ENCODE measurements at regions not wholly inside any gene's neighbourhood (a gene's known extent, or its start where the extent isn't known, plus 50 kb on each side); places are given as distances from the start of the nearest gene placed in this dataset.

DNA sequence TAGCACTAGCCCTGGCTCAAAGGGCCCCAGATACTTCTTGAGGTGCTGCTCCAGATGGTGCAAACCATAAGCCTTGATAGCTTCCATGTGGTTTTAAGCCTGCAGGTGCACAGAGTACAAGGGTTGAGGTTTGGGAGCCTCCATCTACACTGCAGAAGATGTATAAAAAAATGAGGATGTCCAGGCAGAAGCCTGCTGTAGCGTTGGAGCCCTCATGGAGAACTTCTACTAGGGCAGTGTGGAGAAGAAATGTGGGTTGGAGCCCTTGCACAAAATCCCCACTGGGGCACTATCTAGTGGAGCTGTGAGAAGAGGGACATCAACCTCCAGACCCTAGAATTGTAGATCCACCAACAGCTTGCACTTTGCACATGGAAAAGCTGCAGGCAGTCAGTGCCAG is 231.9 kb downstream of the CHIC2 start:
- TF ChIP-seq CTCF (IDR thresholded peaks at IDR 0.05), result no peak
- no peak overlapping the region for H3K4me3 Mint-ChIP-seq
- no peak overlapping the region for H3K4me3 ChIP-seq (replicated peaks in 1 of 3; ENCODE audit: low read depth in 2 of 3, low read length in 3 of 3)
- H3K4me2 ChIP-seq (replicated peaks; ENCODE audit: extremely low read depth, low read length, poor library complexity, severe bottlenecking), result no peak overlapping the region
- H3K9me3 Mint-ChIP-seq, result peaks cover 27 to 61% (median 50%) of the 10 kb centered on the region in 7 donors
- intact Hi-C loops (cut with micrococcal nuclease), result no loop called here
- no peak overlapping the region for H2AFZ ChIP-seq (ENCODE audit: insufficient read depth, low read depth, low read length, poor library complexity, severe bottlenecking)
- no peak overlapping the region for H3K9ac ChIP-seq (ENCODE audit: insufficient read depth, low read length, poor library complexity, severe bottlenecking)
- WGBS (ENCODE audit: insufficient coverage), result no CpG with 5 or more reads among the region's 1 CpG
- H3K79me2 ChIP-seq (ENCODE audit: insufficient read depth, low read length), result no peaks in the 10 kb centered on the region
- H3K27ac Mint-ChIP-seq, result no peak overlapping the region
- DNase-seq, result no peak
- no peaks in the 10 kb centered on the region for H3K27me3 ChIP-seq (ENCODE audit: control insufficient read depth in 2 of 2, insufficient read depth in 2 of 2, low read length in 2 of 2)
- peaks cover 37 to 43% of the 10 kb centered on the region in 2 donors for H3K9me3 ChIP-seq (replicated peaks in 1 of 2; ENCODE audit: control insufficient read depth in 1 of 2, insufficient read depth in 1 of 2, low read length in 2 of 2)
- no peaks in the 10 kb centered on the region for H3K4me1 ChIP-seq (ENCODE audit: control insufficient read depth in 1 of 2, insufficient read depth in 2 of 2, low read length in 2 of 2)
- peaks cover 2 to 3% (median 2%) of the 10 kb centered on the region in 3 donors for H3K27me3 Mint-ChIP-seq (ENCODE audit: low read depth in 3 of 3)
- H4K20me1 ChIP-seq (ENCODE audit: insufficient read depth, low read length), result no peaks in the 10 kb centered on the region
- H3K27ac ChIP-seq (ENCODE audit: low read depth in 1 of 2, low read length in 2 of 2), result no peak overlapping the region
- no peaks in the 10 kb centered on the region for H3K36me3 Mint-ChIP-seq
- no peaks in the 10 kb centered on the region for H3K4me1 Mint-ChIP-seq
- H3K36me3 ChIP-seq (replicated peaks in 1 of 2; ENCODE audit: control insufficient read depth in 1 of 2, insufficient read depth in 2 of 2, low read length in 2 of 2), result no peaks in the 10 kb centered on the region

DNA sequence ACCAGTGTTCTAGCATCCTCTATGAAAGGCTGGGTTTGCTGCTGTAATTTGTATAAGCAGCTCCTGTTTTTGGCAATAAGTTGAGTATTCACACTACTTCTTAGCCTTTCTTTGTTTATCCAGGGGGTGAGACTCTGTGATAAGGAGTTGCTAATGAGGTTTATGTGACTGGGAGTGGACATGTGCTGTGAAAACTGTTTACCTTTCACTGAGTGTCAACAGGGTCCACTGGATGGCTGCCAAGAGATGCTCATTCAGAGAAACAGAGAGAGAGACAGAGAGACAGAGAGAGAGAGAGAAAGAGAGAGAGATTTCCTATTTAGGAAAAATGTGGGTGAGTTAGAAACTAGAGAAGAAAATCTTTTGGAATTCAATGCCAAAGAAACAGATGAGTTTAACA is 233.9 kb downstream of the CHIC2 start:
- no peak for TF ChIP-seq CTCF (IDR thresholded peaks at IDR 0.05)
- Mint-ChIP-seq H3K9me3 (peaks cover 31 to 61% (median 48%) of the 10 kb centered on the region in 7 donors), H3K4me1 (no peaks in the 10 kb centered on the region)

More for the DNA sequence above, 233.9 kb downstream of the CHIC2 start:
- Mint-ChIP-seq H3K27me3 (ENCODE audit: low read depth in 3 of 3) (peaks cover 0 to 2% (median 2%) of the 10 kb centered on the region in 3 donors), H3K36me3 (no peaks in the 10 kb centered on the region), H3K27ac (no peak overlapping the region), H3K4me3 (no peak overlapping the region)
- H3K4me1 ChIP-seq (ENCODE audit: control insufficient read depth in 1 of 2, insufficient read depth in 2 of 2, low read length in 2 of 2), result no peaks in the 10 kb centered on the region
- H3K27me3 ChIP-seq (ENCODE audit: control insufficient read depth in 2 of 2, insufficient read depth in 2 of 2, low read length in 2 of 2), result no peaks in the 10 kb centered on the region
- no peak overlapping the region for H3K4me3 ChIP-seq (replicated peaks in 1 of 3; ENCODE audit: low read depth in 2 of 3, low read length in 3 of 3)
- no peak overlapping the region for H3K4me2 ChIP-seq (replicated peaks; ENCODE audit: extremely low read depth, low read length, poor library complexity, severe bottlenecking)
- no peaks in the 10 kb centered on the region for H3K36me3 ChIP-seq (replicated peaks in 1 of 2; ENCODE audit: control insufficient read depth in 1 of 2, insufficient read depth in 2 of 2, low read length in 2 of 2)
- no peak overlapping the region for H3K27ac ChIP-seq (ENCODE audit: low read depth in 1 of 2, low read length in 2 of 2)
- no peak overlapping the region for H3K9ac ChIP-seq (ENCODE audit: insufficient read depth, low read length, poor library complexity, severe bottlenecking)
- no peak for DNase-seq
- intact Hi-C loops (cut with micrococcal nuclease), result no loop called here
- H3K79me2 ChIP-seq (ENCODE audit: insufficient read depth, low read length), result no peaks in the 10 kb centered on the region
- peaks cover 37 to 43% of the 10 kb centered on the region in 2 donors for H3K9me3 ChIP-seq (replicated peaks in 1 of 2; ENCODE audit: control insufficient read depth in 1 of 2, insufficient read depth in 1 of 2, low read length in 2 of 2)
- H4K20me1 ChIP-seq (ENCODE audit: insufficient read depth, low read length), result no peaks in the 10 kb centered on the region
- H2AFZ ChIP-seq (ENCODE audit: insufficient read depth, low read depth, low read length, poor library complexity, severe bottlenecking), result no peak overlapping the region

Data from CD14-positive monocyte (primary cell).